ENCODE measurements at regions not wholly inside any gene's neighbourhood (a gene's known extent, or its start where the extent isn't known, plus 50 kb on each side); places are given as distances from the start of the nearest gene placed in this dataset.

DNA sequence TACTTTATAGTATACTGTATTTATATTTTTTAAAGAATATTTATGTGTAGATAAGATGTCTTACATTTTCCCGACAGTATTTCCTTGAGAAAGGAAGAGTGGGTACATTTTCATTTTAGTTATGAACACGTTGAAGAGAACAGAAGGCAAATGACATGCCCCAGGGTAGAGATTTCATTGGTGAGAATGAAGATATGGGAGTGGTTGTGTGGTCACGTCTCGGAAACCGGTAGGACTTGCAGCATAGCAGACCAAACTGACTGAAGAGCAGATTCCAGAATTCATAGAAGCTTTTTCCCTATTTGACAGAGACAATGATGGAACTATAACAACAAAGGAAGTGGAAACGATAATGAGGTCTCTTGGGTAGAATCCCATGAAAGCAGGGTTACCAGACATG is 71.7 kb downstream of the KCNJ2 start:
- Histone ChIP-seq H3K4me1 (no peaks in the 10 kb centered on the region), H3K27ac (no peak overlapping the region), H3K36me3 (no peaks in the 10 kb centered on the region), H3K27me3 (no peaks in the 10 kb centered on the region), H3K4me3 (no peak overlapping the region), H3K9me3 (no peaks in the 10 kb centered on the region)
- no peak for DNase-seq (ENCODE audit: low spot score)
- TF ChIP-seq, protein P1, sequence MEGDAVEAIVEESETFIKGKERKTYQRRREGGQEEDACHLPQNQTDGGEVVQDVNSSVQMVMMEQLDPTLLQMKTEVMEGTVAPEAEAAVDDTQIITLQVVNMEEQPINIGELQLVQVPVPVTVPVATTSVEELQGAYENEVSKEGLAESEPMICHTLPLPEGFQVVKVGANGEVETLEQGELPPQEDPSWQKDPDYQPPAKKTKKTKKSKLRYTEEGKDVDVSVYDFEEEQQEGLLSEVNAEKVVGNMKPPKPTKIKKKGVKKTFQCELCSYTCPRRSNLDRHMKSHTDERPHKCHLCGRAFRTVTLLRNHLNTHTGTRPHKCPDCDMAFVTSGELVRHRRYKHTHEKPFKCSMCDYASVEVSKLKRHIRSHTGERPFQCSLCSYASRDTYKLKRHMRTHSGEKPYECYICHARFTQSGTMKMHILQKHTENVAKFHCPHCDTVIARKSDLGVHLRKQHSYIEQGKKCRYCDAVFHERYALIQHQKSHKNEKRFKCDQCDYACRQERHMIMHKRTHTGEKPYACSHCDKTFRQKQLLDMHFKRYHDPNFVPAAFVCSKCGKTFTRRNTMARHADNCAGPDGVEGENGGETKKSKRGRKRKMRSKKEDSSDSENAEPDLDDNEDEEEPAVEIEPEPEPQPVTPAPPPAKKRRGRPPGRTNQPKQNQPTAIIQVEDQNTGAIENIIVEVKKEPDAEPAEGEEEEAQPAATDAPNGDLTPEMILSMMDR (IDR thresholded peaks at IDR 0.05): no peak

DNA sequence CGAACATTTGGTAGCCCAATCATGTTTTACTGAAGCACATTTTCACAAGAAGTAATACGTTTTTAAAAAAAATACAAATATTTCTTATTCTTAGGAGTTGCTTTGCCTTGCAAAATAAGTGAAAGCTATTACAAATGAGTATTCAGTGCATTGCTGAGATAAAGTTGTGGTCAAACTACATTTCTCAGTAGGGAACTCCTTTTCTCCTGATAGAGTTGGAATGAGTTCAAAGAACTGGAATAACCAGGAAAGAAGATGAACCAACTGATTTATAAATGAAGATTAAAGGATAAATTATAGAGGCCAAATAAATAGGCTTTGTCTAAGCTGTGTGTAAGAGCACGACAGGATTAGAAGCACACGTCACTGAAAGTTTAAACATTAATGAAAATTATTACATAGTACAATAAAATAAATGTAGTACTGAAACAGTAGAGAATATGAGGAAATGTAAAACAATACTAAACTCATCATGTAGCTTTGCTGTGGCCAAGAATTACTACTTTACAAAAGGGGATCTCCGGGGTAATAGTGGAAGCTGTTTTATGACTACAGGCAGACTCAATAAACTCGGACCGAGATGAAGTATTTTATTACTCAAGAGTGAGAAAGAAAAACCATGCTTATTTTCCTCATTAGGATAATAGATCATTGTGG is 73.6 kb downstream of the KCNJ2 start:
- Histone ChIP-seq H3K27me3 (no peaks in the 10 kb centered on the region), H3K9me3 (peaks cover 0 to 3% of the 10 kb centered on the region in 2 donors), H3K36me3 (no peaks in the 10 kb centered on the region), H3K27ac (no peak overlapping the region), H3K4me1 (no peaks in the 10 kb centered on the region), H3K4me3 (no peak overlapping the region)
- TF ChIP-seq, protein P1 (IDR thresholded peaks at IDR 0.05): no peak
- no peak for DNase-seq (ENCODE audit: low spot score)

DNA sequence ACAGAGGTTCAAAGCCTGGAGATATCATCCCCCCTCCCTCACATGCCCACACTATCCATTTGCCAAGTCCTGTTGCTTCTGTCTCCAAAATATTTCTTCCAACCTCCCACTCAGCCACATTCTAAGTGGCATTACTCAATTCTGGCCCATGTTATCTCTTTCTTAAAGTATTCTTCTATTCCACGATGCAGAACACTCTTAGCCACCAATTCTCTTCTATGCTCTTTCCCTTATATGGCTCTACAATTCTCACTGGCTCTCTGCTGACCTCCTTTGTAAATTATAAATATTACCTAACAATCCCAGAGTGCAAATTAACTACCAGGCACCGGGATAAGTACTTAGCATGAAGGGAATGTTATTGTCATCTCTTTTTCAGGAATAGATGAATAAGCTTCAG is 82.4 kb downstream of the KCNJ2 start:
- no peaks in the 10 kb centered on the region for H3K4me1 ChIP-seq
- H3K27me3 ChIP-seq: no peaks in the 10 kb centered on the region
- no peak overlapping the region for H3K4me3 ChIP-seq
- H3K27ac ChIP-seq: no peak overlapping the region
- H3K36me3 ChIP-seq: no peaks in the 10 kb centered on the region
- H3K9me3 ChIP-seq: peaks cover 0 to 11% of the 10 kb centered on the region in 2 donors
- no peak for DNase-seq (ENCODE audit: low spot score)
- TF ChIP-seq, protein P1 (IDR thresholded peaks at IDR 0.05): no peak

DNA sequence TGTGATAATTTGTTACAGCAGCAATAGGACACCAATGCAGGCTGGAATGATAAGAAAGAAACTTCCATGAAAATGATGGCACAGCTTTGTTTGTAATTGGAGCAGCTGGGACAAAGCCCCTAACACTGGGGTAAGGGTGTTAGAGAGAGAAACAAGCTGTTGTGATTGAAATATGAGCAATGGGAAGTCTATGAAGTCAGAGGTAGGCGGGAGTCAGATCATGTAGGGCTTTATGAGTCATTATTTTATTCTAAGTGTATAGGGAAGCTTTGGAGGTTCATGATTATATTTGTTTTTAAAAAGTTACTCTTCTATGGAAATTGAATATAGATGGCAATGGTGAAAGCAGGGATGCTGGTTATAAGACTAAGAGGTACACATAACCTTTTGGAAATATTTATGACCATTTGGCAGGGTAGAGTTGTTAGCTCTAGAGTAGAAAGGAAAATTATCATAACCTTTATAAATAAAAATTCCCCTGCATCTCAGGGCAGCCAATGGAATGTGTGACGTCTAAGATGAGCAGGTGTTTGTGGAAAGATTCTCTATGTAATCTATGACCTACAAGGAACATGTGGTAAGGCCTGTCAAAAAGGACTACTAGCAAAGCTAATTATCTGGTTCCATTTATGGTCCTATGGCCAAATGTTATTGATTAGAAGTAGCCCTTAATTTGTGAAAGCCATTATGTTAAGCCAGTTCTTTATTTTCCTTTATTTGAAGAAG is 85.6 kb downstream of the KCNJ2 start:
- no peaks in the 10 kb centered on the region for H3K9me3 ChIP-seq
- H3K27ac ChIP-seq: no peak overlapping the region
- TF ChIP-seq, protein P1 (IDR thresholded peaks at IDR 0.05): no peak
- no peaks in the 10 kb centered on the region for H3K4me1 ChIP-seq
- H3K4me3 ChIP-seq: no peak overlapping the region
- no peak for DNase-seq (ENCODE audit: low spot score)
- H3K36me3 ChIP-seq: no peaks in the 10 kb centered on the region
- no peaks in the 10 kb centered on the region for H3K27me3 ChIP-seq

DNA sequence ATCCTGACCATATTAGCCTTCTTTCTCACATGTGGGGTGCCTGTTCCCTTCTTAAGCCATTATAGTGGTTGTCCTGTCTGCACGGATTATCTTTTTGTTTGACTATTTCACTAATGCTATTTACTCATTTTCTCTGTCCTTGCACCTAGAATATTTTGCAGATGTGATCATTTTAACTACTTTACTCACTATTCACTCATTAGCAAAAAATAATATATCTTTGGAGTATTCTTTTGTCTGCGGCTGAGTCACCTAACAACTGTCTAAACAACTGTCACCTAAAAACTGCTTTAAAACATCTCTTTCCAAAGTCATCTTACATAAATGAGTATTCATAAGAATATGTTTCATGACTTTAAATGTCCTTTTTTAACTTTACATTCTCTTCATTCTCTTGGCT is 87.4 kb downstream of the KCNJ2 start:
- Histone ChIP-seq H3K27me3 (no peaks in the 10 kb centered on the region), H3K4me1 (no peaks in the 10 kb centered on the region), H3K27ac (no peak overlapping the region), H3K4me3 (no peak overlapping the region), H3K36me3 (no peaks in the 10 kb centered on the region), H3K9me3 (no peaks in the 10 kb centered on the region)
- no peak for DNase-seq (ENCODE audit: low spot score)
- TF ChIP-seq, protein P1 (IDR thresholded peaks at IDR 0.05): no peak
